Islet of Langerhans (tissue), 1 donor: ENCODE measurements at regions not wholly inside any gene's neighbourhood (a gene's known extent, or its start where the extent isn't known, plus 50 kb on each side); places are given as distances from the start of the nearest gene placed in this dataset.
A peak's percentile ranks its signal among the peaks of the same experiment; 100 is the strongest.

Source experiments
- FAIRE-seq: peaks from one replicate; lab custom pipeline; 2011; peaks lifted over from hg19 to GRCh38; lab: Jason Lieb, UNC

DNA sequence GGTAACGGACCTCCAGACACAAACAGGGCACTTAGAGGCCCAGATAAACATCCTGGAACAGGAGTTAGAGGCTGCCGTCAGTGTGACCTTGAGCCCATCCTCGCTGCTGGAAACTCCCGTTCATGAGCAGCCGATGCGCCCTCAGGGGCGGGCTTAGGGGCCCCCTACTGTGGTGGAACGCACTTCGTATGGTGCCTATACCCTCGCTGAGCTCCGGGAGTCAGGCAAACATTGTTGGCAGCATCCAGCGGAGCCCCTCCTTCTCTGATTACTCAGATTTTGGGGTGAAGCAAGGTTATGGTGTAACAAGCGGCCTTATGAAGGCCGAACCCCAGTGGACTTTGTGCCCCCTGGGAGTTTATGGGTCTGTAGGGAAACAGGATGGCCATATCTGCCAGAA lies 205.3 kb upstream of the SYT4 start:
- no peak for FAIRE-seq

DNA sequence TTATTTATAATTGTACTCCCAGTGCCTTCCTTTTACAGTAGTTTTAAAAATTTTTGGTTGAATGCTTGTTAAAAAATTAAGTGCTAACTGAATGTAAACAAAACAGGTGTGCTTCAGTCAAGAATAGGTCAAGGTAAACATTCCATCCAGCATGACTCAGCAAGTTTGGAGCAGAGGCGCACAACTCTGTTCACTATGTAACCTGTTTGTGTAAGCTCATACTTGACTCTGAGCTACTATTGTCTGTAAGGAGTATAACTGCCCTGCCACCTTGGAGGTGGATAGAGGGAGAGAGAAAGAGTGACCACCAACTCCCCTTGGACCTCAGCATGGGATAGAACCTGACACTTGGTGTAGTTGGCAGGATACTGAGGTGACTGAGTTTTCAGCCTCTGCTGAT lies 207.4 kb upstream of the SYT4 start:
- FAIRE-seq, result peak; percentile 65

DNA sequence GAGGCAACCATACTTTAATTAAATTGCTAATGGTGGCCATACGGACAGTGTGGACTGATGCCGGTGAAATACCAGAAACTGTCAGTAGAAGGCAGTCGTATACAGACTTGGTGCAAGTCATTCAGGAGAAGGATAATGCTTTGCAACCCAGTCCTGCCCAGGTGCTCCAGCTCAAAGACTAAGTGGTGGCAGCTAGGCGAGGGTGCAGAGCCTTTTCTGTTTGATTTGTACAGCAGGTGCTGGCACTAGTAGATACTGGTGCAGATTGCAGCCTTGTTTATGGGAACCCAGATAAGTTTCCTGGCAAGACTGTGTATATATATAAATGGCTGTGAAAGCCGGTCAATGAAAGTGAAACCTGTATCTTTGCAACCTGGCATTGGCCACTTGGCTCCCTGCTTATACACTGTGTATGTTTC lies 208.3 kb upstream of the SYT4 start:
- no peak for FAIRE-seq

DNA sequence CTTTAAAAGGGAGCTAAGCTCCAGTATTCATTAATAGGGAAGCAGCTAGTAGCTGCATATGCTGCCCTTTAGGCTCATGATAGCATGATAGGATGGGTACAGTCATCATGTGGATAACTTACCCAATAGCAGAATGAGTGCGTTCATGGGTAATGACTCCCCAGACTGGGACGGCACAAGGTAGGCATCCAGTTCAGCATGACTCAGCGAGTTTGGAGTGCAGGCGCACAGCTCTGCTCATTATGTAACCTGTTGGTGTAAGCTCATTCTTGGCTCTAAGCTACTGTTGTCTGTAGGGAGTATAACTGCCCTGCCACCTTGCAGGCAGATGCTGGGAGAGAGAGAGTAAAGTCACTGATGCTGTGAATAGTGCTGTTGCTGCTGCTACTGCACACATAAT lies 209.2 kb upstream of the SYT4 start:
- no peak for FAIRE-seq

DNA sequence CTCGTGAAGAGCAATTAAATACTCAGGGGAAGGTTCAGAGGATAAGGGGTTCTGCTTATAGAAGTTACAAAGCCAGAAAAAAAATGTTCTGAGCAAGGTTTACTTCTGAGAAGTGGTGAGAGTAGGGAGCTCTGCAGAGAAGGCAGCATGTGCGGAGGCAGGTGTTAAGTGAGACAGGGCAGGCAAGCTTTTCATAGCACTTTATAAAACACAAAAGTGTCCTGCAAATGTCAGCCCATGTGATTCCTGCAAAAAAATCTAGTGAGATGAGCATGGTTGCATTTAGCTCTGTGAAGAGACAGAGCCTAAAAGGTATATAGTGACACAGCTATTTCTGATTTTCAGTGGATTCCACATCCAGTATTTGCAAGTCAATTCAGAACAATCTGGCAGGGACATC lies 223.8 kb upstream of the SYT4 start:
- no peak for FAIRE-seq

DNA sequence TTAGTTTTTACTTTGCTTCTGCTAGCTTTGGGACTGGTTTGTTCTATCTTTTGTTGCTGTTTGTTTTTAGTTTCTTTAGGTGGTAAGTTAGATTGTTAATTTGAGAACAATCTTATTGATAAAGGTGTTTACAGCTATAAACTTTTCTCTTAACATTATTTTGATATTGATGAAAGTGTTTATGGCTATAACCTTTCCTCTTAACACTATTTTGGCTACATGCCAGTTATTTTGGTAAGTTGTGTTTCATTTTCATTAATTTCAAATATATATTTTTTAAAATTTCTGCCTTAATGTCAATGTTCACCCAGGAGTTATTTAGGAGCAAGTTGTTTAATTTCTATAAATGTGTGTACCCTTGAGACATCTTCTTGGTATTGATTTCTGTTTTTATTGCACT lies 229.6 kb upstream of the SYT4 start:
- FAIRE-seq, result no peak

DNA sequence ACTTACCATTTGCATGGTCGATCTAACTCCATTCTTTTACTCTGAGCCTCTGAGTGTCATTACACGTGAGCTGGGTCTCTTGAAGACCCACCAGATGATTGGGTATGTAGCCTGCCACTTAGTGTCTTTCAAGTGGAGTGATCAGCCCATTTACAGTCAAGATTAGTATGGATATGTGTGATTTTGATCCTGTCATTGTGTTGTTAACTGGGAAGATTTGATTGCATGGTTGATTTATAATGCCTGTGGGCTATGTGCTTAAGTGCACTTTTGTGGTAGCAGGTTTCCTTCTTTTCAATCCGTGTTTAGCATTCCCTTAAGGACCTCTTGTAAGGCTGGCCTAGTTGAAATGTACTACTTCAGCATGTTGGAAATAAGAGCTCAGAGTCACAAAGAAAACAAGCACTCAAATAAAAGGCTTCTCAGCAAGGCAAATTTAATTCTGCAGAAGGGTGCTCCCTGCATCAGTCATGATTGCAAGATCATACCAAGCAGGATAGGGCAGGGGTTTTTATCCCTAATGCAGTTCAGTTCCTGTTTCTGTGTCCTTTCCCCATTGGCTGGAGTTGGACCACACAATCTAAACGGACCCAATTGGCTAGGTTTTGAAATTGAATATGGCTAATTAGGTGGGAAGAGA lies 230.7 kb upstream of the SYT4 start:
- no peak for FAIRE-seq

DNA sequence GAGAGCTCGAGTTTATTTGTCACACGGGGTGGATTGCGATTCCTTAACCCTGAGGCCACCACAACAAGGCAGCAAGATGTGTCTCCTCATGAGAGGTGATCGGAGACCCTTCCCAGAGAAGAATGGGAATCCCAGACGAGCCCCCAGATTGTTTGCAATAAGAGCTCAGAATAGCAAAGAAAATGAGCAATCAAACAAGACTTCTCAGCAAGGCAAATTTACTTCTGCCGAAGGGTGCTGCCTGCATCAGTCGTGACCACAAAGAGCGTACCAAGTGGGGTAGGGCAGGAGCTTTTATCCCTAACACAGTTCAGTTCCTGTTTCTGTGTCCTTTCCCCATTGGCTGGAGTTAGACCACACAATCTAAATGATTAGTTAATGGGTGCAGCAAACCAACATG lies 237.5 kb upstream of the SYT4 start:
- FAIRE-seq, result no peak

DNA sequence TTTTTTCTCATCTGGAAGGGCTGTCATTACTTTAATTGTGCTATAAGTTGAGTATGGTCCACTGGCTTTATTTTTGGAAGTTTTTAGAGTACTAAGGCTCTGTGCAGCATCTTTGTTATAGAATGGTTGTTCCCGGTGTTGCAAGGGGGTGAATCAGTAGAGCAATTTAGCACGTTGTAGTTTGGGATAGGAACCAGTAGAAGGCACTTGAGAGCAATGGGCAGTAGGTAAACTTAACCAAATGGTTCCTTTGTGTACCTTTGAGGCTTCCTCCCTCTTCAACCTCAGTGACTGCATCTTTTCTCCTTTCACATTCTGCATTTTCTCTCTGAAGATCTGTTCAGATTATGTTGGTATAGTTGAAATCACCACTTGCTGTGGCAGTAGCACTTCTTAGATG lies 238.2 kb upstream of the SYT4 start:
- no peak for FAIRE-seq

DNA sequence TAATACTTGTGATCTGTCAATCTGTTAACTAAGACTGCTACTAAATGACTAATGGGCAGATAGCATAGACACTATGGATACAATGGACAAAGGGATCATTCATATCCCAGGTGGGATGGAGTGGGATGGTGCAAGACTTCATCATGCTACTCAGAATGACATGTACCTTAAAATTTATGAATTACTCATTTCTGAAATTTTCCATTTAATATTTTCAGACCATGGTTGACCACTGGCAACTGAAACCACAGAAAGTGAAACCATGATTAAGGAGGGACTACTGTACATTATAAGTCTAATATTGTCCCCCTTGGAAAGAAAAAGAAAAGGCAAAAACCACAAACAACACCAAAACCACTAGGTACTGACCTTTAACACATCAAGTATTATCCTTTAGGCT lies 247.0 kb upstream of the SYT4 start:
- no peak for FAIRE-seq

DNA sequence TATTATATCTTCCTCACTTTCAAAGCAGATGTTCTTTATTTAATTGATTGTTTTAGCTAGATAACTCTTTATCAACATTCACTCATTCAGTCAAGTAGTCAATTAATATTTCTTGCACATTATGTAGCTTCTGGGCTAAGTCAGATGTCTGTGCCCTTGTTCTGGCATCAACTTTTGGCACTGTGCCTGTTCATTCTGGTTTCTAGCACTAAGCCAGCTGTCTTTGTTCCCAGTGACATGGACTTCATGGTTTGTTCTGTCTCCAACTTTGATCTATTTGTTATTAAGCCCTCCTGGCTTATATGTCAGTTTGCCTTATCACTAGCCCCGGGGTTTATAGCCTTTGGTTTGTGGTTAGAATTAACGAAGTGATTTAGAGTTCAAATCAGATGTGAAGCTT lies 247.9 kb upstream of the SYT4 start:
- no peak for FAIRE-seq

DNA sequence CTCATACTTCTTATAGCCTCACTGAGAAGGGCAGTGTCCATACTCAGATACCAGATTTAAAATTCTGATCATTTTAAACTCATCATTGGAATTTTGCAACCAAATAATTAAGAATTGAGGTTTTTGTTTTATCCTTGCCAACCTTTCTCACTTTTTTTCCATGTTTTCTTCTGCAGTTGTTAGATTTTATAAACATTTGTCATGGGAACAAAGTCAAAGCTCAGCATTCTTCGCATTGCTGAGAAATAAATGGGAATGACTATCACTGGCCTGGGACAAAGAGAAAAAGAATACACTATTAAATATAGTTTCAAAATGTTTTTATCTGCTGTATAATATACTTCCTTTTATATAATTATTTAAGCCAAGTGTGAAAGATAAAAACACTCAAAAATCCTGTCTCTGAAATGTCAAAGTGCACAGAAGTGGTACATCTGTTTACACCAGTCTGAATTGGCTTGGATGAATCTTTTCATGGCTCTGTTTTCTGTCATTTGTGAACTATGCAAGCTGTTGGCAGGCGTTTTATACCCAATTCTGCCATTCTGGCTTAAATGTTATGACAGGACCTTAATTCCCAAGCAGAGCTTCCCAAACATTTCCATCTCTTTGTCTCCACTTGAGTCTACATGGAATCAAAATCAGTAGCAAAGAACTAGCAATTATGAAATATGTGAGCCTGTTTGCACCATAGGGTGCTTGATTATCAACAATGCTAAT lies 249.3 kb upstream of the SYT4 start:
- no peak for FAIRE-seq

DNA sequence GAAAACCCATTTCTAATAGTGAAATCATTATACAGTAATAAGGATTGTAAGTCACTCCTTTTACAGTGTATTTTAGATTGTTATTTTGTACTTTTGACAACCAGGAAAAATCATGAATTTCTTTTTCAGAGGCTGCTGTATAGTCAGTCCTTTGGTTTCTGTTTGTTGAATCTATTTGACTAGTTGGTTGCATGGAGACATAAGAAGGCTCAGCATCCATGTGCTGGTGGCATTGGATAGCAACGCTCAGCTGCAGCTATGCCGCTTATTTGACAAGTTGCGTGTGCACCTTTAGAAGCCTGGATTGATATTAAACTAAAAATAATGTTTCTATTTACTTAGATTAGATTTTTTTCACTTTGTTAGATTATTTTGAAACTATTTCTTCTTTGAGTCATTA lies 254.1 kb upstream of the SYT4 start:
- FAIRE-seq, result peak; percentile 97

DNA sequence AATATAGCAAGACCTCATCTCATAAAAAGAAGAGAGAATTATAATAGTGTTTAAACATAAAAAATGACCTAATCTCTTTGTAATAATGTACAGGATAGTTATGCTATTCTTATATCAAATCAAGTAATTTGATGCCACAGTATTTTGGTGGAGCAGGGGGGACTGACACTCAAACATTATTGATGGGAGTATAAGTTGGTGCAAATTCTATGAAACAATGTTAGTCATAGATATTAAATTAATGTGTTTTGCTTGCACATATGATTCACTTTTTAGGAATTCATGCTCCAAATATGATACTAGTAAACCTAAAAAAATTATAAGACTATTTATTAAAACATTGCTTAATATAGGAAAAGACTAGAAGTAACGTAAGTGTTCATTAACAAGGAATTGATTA lies 256.1 kb upstream of the SYT4 start:
- no peak for FAIRE-seq

DNA sequence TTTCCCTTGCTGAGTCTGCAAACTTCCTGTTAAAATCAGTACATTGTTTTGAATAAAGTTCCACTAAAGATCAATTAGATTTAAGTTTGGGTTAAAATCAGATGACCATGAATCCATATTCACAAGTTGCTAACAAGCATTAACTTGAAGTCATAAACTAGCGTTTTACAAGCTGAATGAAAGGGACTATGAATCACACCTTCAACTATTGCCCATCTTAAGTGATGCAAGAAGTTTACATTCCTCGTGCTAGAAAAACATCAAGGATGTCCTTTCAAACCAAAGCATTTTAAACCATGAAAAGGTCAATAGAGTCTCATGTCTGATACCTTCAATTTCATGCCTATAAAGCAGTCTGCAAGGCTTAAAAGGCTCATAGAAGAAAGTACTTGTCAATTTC lies 257.2 kb upstream of the SYT4 start:
- no peak for FAIRE-seq

DNA sequence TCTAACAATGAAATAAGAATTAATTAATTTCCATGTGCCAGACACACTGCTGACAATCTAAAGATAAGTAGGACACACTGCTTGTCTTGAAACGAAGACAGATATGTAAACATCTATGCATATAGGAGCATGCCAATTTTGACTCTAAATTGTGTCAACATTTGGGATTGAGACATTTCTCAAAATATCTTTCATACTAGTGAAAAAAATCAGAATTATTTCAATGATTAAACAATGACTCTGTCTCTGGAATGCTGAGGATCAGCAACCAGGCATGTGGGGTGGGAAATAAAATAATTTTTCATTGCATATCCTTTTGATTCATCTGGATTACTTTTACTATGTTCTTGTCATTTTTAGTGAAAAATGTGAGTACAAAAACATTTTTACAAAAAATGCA lies 262.6 kb upstream of the SYT4 start:
- FAIRE-seq, result no peak

DNA sequence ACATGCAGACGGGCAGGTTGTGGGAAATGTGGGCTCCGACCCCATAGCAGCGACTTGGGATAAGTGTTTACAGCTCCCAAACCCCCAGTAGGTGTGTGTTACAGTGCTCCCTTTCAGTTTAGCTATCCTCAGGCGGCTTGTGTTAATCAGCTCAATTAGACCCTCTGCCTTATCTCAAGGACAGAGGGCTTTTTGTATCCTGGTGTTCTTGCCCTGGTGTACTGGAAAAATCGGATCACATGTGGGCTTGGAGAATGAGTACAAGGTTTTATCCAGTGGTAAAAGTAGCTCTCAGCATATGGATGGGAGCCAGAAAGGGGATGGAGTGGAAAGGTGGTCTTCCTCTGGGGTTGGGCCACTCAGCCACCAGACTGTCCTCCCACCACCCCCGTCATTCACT lies 264.7 kb upstream of the SYT4 start:
- no peak for FAIRE-seq

DNA sequence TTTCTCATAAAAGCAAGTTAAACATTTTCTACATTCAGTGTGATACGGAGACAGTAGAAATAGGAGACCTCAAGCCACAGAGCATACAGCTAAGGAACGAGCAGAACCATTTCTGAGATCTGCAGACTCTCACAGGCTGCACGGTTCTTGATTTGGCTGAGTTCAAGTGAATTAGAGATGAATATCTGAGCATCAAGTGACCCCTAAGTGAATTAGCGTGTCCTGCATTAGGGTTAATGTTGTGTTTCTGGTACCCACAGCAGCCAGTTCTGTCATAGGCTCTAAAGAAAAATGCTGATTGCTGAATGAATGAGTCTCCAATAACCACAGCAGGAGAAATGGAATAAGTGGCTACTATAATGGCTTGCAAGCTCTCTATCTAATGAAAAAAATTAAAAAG lies 265.9 kb upstream of the SYT4 start:
- no peak for FAIRE-seq

DNA sequence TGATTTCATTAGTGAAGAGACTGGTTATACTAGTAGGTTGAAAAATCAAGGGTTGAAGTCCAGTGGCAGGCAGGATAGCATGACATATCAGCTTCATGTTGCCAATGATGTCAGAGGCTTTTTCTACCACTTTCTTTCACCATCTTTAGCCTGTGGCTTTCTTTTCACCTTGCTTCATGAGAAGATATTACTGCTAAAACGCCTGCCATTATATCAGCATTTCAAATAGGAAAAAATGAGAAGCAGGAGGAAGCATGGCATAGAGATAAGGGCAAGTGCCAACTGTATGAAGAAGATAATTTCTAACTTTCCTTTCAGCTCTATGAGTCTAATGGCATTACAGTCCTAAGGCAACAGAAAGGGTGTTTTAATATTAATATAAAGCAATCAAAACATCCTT lies 270.2 kb upstream of the SYT4 start:
- no peak for FAIRE-seq

DNA sequence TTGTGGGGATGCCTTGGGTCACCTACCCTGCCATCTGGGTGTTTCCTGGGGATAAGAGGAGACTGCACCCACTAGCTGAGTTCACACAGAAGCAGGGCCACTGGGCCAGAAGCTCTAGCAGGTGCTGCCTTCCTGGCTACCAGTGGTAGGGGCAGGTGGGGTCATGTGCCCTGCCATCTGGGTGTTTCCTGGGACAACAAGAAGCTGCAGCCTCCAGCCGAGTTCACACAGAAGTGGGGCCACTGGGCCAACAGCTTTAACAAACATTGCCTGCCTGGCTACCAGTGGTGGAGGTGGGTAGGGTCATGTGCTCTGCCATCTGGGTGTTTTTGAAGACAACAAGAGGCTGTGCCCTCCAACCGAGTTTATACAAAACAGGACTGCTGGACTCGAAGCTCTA lies 282.2 kb upstream of the SYT4 start:
- no peak for FAIRE-seq

DNA sequence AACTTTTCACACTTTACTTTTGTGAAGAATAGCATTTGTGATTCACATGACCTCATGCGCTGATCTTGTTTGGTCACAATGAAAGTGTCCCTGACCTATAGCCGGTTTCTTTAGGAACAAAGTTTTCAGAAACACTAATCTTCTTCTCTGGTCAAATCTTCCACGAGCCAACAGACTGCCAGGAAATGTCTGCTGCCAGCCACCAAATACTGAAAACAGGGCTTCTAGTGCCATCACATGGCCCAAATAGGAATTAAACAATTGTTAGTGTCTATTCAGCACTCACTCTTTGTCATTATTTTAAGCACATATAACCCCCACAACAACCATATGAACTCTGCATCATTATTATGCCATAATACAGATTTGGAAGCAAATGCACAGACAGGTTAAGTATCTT lies 286.5 kb upstream of the SYT4 start:
- peak; percentile 96 for FAIRE-seq

DNA sequence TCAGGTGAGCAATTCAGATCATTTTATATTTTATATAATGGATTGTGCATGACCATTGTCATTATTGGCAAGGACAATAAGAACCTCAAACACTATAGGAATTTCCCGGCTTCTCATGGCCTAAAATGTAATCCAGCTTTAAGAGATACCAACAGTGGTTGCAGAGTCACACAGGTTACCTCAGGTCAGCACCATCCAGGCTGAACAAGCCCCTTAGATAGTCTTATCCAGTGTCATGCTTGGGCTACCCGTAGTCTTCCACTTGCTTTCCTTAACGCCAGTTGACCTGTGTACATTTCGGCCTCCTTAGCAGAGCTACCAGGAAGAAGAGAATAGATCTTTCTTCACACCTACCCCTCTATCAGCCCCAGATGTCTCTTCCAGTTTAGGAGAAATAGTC lies 293.3 kb upstream of the SYT4 start:
- FAIRE-seq, result no peak

DNA sequence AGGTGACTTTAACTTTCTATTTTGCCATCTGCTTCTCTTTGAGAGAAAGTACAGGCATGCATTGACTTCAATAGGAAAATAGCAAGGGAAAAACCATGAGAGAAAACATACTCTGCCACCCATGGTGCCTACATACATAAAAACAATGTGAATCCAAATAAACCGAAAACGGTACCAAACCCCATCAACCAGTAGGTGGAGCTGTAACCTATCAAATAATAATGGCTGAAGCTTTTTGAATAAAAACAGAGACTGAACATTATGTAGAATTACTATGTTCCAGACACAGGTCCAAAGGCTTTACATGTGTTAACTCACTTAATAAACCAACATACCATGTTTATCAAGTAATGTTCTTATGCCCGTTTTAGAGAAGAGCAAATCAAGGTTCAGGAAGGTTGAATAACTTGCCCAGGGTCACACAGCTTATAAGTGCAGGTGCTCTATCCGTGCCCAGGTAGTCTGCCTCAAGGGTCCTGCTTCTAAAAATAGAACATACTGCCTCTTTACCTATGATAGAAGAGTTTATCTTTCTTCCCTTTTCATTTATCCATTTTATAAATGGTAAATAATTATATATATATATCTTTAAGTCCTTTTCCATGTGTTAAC lies 293.9 kb upstream of the SYT4 start:
- peak; percentile 99 for FAIRE-seq

DNA sequence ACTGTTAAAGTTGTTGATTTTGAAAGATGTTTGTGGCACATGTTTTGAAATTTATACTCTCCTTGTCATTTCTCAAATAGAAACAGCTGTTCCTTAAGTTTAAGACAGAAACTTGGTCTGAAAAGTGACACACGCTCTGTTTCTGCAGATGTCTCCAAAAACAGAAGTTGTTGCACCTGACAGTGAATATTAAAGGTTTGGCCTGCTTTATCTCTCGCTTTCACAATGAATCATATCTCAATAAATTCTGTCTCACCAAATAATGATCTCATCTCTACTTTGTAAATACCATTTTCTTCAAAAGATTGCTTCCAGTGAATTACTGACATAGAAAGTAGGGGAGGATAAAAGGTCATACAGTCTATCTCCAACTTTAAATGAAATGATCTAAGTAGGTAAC lies 294.9 kb upstream of the SYT4 start:
- FAIRE-seq, result peak; percentile 5
